Retinal pigment epithelial cell (primary cell): ENCODE measurements at regions not wholly inside any gene's neighbourhood (a gene's known extent, or its start where the extent isn't known, plus 50 kb on each side); places are given as distances from the start of the nearest gene placed in this dataset.
"Not testable (repeated sequence)": the region's sequence is repeated elsewhere in the genome, so short reads cannot be mapped to it uniquely, and the experiment has no call there.

ENCODE experiments used
- DNase-seq: peaks from one replicate; pipeline ENCODE4 v3.0.0-alpha.2; 2010; ENCODE audit warnings: low read depth
- H3K4me3 ChIP-seq: 2 replicates; pipeline ENCODE4 v1.5.1; 2011; ENCODE audit warnings: mild to moderate bottlenecking, low read length, control low read depth, moderate library complexity
- CTCF ChIP-seq: conservative IDR thresholded peaks from 2 replicates; pipeline ENCODE4 v1.5.1; 2011; ENCODE audit warnings: low read depth, low read length, control low read depth, inconsistent platforms

- no peak for TF ChIP-seq CTCF
- no peak overlapping the region for H3K4me3 ChIP-seq
- DNase-seq = no peak
These were observed 130.0 kb downstream of the KLF6 start for GRCh38 chr10:3654980-3655379.

DNA sequence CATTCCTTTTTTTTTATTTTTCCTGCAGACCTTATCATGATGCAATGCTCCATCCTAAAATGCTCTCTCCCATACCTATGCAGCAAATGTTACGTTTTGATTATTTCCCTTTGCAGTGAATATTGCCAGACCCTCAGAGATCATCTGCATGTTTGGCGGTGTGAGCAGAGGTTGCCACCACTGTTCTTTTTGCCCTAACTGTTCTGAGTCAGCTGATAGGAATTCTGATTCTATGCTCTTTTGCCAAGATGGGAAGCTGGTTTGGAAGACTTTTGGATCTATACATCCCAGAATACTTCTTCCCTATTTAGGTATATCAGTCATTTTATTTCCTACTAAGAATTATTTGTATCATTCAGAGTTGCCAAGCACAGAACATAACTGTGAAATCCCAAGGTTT is 130.5 kb downstream of the KLF6 start:
- DNase-seq = no peak

GRCh38 chr10:3653303-3653702 is 131.7 kb downstream of the KLF6 start:
- not testable (repeated sequence) for H3K4me3 ChIP-seq, DNase-seq

More for the DNA sequence above, 130.5 kb downstream of the KLF6 start:
- no peak for TF ChIP-seq CTCF
- H3K4me3 ChIP-seq = no peak overlapping the region

DNA sequence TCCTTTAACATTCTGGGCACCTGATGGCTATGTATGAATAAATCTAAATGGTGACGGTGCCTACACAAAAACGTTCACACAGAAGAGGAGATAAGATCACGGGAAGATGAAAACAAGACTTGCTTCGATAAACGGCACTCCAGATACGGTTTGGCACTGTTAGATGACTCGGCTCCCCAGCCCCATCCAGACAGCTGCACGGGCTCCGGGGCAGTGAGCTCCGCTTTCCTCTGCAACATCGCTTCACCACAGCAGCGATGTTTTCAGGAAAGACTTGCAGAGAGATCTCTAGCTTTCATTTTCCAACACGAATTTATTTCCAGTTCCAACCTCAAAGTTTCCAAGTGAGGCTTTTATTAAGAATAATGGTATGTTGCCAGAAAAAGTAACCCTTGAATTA is 132.1 kb downstream of the KLF6 start:
- no peak for TF ChIP-seq CTCF

GRCh38 chr10:3651969-3652653 is 132.9 kb downstream of the KLF6 start:
- TF ChIP-seq CTCF = no peak
- no peak overlapping the region for H3K4me3 ChIP-seq
- no peak for DNase-seq

More for the DNA sequence above, 132.1 kb downstream of the KLF6 start:
- no peak overlapping the region for H3K4me3 ChIP-seq
- DNase-seq = no peak

DNA sequence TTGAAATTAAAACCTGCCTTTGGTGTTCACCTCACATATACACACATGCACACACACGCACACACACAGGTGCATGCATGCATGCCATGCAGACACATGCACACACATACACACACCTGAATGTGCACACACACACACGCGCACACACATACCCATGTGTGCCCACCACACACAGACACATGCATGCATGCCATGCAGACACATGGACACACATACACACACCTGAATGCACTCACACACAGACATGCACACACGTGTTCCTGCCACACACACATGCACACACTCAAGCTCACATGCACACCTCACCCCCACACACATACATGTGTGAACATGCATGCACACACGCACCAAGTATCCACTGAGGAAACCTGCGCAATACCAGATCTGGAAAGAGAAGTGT is 136.4 kb downstream of the KLF6 start:
- DNase-seq = no peak
- TF ChIP-seq CTCF = no peak
- H3K4me3 ChIP-seq = no peak overlapping the region

DNA sequence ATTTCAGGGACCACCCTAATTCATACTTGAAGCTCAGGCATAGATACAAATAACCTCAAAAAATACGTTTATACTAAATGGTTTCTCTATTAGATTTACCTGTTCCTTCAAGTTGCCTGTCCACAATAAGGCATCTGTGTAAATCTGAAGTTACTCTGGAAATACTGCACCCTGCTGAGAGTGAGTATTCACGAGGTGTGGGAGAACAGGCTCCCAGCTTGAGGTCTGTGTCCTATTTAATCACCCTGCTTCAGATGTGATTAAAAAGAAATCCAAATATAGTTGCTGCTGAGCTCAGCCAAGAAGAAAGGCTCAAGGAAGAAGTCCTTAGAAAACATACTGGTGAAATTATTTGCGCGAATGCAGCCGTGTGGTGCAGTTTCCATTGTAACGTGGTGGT is 136.8 kb downstream of the KLF6 start:
- H3K4me3 ChIP-seq = no peak overlapping the region
- DNase-seq = no peak
- no peak for TF ChIP-seq CTCF
